Stimulated activated CD4-positive, alpha-beta T cell treated with anti-CD3 and anti-CD28 coated beads, Interleukin-1b, Interleukin-23, amount 100 ng/mL, for 4 hours (primary cell): ENCODE measurements at regions not wholly inside any gene's neighbourhood (a gene's known extent, or its start where the extent isn't known, plus 50 kb on each side); places are given as distances from the start of the nearest gene placed in this dataset.
"Not testable (repeated sequence)": the region's sequence is repeated elsewhere in the genome, so short reads cannot be mapped to it uniquely, and the experiment has no call there.

Experiments
- DNase-seq, 2 donors: peaks; one replicate each; pipeline ENCODE4 v3.0.0-alpha.2; 2020; ENCODE audit warnings: low read depth in 2 of 2

DNA sequence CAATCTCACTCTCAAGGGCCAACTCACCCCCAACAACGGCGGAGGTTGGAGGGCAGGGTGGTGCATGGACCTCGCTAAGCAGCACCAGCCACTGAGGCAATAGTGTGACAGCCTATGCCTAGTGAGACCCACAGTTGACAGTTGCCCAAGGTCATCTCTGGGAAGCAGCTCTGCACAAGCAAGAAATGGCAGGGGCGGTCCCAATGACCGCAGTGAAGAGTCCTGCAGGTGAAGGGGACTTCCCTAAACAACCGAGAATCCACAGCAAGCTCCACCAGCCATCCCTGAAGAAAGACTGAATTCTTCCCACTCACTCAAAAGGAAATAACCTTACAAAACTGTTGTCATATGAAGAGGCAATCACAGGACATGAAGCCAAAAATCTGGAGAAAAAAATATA lies 313.4 kb upstream of the ID2 start:
- no peak for DNase-seq

GRCh38 chr2:8369522-8369921 lies 312.3 kb upstream of the ID2 start:
- no peak for DNase-seq

- no peak for DNase-seq
These were observed 311.5 kb upstream of the ID2 start for GRCh38 chr2:8370258-8370802.

DNA sequence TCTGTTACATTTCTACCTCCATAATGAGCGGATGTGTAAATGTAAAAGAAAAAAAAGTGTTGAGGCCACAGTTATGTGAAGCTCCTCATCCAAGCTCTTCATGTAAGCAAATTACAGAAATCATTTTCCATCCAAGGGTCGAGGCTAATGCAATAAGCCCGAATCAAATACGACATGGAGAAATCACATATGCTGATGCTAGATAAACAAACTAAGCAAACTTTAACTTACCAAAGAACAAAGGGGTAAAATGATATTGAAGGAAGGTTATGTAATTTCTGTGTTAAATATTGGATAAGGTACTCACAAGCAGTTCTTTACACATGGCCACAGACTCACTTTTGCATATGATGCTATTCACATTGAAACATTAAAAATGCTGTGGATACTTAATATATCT lies 310.2 kb upstream of the ID2 start:
- no peak for DNase-seq

DNA sequence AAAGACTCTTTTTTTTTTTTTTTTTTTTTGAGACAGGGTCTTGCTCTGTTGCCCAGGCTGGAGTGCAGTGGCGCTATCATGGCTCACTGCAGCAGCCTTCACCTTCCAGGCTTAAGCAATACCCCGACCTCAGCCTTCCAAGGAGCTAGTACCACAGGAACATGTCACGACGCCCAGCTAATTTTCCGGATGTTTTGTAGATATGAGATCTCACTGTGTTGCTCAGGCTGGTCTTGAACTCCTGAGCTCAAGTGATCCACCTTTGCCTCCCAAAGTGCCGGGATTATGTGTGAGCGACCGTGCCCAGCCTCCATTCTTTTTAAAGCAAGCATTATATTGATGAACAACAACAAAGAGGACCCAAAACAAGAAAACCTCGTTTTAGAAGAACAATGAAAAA lies 307.1 kb upstream of the ID2 start:
- no peak for DNase-seq

DNA sequence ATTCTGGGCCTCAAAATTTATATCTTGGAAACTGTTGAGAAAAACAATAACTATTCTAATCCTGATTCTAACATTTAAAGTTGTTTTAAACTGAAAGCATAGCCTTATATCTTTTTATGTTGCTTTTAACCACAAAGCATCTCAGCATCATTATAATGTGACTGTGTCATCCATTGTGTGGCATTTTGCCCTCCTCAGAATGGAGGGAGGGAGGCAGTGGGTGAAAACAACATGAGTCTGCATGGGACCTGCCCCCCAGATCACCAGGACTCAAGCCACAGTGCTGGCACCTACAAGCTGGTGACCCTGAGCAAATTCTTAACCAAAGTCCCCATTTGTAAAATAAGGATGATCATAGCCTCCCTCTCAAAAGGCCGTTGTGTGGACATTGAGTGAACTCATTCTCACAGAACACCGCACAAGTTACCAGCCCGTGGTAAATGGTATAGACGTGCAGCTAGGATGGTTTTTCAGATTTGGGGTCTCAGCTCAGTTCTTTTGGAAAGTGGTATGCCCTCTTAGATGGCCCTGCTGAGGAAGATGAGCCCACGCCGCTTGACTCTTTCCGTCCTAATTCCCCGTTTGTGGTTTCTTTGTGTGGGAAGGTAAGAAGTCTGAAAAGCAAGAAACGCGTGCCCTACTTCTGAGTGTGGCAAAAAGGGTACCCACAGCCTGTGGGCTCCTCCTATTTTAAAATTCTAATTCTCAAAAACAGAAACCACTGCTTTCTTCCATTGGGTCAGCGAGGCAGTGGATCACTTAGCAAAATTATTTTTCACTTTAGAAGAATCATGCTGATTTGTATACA lies 305.0 kb upstream of the ID2 start:
- no peak for DNase-seq

DNA sequence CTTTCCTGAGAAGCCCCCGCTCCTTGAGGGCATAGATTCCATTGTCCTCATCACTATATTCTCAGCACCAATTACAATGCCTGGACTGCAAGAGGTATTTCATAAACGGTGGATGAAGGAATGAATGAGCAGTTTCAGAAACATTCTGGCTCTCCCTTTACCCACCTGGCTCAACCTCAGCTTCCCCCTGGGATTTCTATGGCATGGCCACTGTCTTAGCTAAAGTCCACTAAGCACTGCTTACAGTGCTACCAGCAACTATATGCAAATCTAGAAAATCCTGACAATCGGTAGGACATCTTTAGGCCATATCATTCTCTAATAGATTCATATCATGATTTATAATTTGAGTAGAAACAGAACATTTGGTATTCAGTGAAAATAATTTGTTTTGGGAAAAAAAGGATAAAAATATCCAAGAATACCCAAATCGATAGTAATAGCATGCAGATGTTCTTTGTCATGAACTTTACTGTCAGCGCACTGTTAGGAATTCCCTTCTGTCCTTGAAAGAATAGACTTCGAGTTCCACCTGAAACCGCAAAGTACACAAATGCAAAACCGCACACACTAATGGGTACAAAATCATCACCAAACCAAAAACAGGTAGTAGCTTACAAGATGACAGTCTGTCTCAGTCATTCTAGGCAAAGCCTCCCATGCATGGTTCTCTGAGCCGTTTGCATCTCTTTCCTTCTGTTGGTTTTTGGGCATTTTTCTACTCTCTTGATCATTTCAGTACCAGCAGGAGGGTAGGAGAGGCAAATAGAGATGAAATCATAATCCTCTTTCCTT lies 303.6 kb upstream of the ID2 start:
- no peak for DNase-seq

DNA sequence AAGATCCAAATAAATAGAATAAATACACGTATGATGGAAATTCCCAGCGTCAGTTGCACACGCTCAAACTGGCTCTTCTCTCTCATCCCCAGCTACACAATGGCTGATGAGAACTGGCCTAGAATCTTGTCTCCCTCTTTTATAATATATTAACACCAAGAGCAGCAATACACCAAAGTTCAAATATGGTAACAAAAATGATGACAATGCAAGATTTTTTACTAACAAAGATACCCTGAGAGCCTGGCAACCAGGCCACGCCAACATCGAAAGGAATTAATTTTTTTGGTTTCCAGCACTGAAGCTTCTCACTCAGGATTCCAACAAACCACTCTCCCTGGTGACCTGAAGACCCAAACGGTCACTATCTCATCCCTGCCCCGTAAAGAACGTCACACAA lies 302.7 kb upstream of the ID2 start:
- no peak for DNase-seq

GRCh38 chr2:8379549-8379948 lies 302.3 kb upstream of the ID2 start:
- no peak for DNase-seq

DNA sequence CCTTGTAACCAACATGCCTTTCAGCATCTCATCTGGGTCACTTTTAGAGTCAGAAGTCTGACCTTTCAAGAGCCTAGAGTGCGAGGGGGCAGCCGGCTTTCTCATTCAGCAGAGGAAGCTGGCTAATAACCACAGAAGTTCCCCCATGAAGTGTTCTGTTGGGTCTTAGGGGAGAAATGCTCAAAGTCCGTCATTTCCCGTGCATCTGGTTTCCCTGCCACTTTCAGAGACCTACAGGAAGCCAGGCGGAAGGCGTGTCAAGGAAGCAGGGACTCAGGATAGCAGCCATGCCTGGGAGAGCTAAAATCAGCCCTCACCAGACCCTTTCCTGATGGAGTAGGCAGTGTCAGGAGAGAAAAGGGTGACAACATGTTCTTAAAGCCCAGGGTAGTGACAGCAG lies 301.8 kb upstream of the ID2 start:
- no peak for DNase-seq

DNA sequence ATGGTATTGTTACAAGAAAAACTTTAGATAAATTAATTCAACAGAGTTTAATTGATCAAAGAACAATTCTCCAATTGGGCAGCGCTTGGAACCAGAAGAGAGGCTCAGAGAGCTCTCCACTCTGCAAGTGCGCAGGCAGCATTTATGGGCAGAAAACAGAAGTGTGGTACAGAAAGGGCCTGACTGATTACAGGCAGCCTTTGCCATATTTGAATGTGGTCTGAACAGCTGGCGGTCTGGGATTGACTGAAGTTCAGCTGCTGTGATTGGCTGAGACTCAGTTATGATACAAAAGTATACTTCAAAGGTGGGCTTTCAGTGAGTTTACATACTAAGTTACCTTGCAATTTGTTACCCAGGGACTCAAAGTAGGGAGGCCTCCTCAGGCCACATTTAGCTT lies 301.3 kb upstream of the ID2 start:
- DNase-seq, result no peak

DNA sequence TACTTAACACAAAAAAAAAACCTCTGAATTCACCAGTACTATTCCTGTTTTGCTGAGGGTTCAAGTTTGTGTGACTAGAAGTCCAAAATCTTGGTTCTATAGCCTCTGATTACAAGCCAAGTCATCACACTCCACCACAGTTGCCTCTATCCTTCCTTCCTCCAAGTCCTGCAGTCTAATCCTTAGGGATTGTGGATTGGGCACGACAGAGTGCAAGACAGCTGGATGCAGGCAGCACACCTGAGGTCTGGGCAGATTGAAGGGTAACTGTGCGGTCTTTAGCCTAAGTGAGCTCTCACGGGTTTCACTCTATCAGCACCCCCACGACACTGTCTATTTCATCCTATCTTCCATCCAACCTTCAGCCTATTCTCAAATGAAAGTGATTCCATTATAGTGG lies 299.4 kb upstream of the ID2 start:
- no peak for DNase-seq

GRCh38 chr2:8386748-8387147 lies 295.1 kb upstream of the ID2 start:
- not testable (repeated sequence) for DNase-seq

GRCh38 chr2:8388781-8389180 lies 293.1 kb upstream of the ID2 start:
- no peak for DNase-seq

DNA sequence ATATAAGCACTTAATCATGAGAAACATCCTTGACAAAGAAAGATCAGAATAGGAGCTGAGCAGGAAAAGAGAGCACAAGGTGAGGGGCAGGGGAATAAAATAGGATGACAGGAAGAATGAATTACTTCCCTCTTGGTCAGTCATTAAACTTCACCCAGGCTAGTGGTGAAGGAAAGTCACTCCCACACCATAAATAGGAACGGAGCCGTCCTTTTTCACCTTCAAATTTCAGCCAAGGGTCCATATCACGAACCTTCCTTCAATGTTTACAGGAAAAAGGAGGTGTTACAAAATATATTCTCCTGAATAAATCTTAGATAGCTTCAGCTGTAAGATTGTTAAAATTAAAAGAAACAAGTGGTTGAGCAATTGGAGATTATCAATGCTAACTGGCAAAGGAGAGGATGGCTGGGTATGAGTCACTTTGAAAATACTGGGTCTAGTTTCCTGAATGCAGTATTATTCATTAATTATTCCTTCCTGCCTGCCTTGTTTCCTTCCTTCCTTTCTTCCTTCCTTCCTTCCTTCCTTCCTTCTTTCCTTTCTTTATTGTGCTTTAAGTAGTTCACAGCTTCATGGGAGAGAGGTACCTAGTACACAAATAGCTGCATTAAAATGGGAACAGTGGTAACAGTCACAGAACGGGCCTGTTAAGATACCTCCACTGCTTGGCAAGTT lies 292.3 kb upstream of the ID2 start:
- DNase-seq, result no peak

- DNase-seq, result no peak
These were observed 290.7 kb upstream of the ID2 start for GRCh38 chr2:8391126-8391525.

GRCh38 chr2:8391584-8391983 lies 290.3 kb upstream of the ID2 start:
- no peak for DNase-seq

- DNase-seq, result no peak
These were observed 289.6 kb upstream of the ID2 start for GRCh38 chr2:8392098-8392866.

DNA sequence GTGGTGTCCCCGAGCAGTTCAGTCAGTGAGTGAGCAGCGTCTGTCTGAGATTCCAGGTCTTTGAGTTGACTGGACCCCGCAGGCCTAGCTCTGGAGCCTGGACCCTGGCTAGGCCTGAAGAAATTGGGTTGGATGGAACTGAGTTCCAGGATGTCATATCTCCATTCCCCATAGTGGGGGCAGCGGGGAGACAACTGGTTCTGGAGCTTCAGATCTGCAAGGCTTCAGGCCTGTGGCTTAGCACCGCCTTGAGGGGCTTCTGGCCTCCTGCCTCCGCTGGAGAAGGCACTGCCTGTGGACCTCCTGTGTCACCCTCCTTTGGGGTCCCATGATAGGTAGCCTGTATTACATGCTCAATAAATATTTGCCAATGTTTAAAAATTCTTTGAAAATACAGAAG lies 288.4 kb upstream of the ID2 start:
- no peak for DNase-seq

GRCh38 chr2:8394131-8394530 lies 287.7 kb upstream of the ID2 start:
- DNase-seq, result no peak

DNA sequence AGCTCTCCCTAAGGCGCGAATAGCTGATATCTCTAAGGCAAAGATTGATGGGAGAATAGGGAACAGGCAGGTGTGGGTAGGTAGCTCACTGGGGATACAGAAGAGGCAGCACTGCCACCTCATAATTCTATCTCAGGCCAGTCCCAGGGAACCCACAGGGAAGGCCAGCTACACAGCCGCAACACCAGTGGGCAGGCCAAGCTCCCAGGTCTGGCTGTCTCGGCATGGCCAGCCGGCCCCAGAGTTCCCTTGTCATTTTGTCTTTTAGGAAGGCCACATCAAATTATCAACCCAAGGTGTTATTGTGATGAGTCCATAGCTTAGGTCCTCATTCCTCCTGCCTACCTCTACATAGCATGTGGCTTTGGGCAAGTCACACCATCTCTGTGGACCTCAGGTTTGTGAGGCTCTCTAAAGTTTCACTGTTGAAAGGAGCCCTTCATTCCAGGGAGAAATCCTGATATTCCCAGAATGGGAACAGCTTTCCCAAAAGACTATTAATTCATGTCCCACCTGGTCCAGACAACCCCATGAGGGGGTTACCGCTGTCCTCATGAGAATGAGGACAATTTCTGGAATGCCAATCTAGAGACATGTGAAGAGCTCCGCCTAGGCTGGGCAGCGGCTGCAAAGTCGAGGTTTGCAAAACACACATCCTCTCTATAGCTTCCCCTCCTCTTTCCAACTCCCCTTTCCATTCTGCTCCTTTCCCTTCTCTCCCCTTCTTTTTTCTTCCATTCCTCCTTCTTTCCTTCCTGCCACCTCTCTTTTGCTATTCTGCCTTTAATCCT lies 287.1 kb upstream of the ID2 start:
- DNase-seq, result no peak
